ENCODE measurements at regions not wholly inside any gene's neighbourhood (a gene's known extent, or its start where the extent isn't known, plus 50 kb on each side); places are given as distances from the start of the nearest gene placed in this dataset.

DNA sequence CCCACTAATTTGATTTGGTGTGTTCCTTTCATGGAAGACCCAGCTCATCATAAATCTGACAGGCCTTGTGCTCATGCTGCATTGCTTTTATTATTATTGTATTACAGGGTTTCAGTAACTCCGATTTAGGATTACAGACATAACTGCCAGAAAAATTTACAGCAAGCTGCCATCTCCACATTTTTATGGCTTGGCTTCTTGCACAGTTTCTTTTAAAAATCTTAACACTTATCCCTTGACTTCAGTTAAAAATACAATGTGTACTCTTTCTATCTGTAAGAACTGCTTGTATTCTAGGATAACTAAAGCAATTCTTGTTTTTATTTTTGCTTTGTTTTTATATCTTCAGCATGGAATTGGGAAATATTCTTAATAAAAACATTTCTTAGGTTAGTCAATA, 612.2 kb downstream of the DIPK2A start:
- Histone ChIP-seq H3K4me2 (replicated peaks; ENCODE audit: extremely low read depth, low read length, poor library complexity, severe bottlenecking) (no peak overlapping the region), H3K36me3 (replicated peaks in 1 of 2; ENCODE audit: control insufficient read depth in 1 of 2, insufficient read depth in 2 of 2, low read length in 2 of 2) (no peaks in the 10 kb centered on the region), H3K27ac (ENCODE audit: low read depth in 1 of 2, low read length in 2 of 2) (no peak overlapping the region), H3K79me2 (ENCODE audit: insufficient read depth, low read length) (no peaks in the 10 kb centered on the region), H3K27me3 (ENCODE audit: control insufficient read depth in 2 of 2, insufficient read depth in 2 of 2, low read length in 2 of 2) (no peaks in the 10 kb centered on the region), H3K4me3 (replicated peaks in 1 of 3; ENCODE audit: low read depth in 2 of 3, low read length in 3 of 3) (no peak overlapping the region), H3K4me1 (ENCODE audit: control insufficient read depth in 1 of 2, insufficient read depth in 2 of 2, low read length in 2 of 2) (peaks cover 0 to 6% of the 10 kb centered on the region in 2 donors), H2AFZ (ENCODE audit: insufficient read depth, low read depth, low read length, poor library complexity, severe bottlenecking) (no peak overlapping the region), H4K20me1 (ENCODE audit: insufficient read depth, low read length) (no peaks in the 10 kb centered on the region), H3K9ac (ENCODE audit: insufficient read depth, low read length, poor library complexity, severe bottlenecking) (no peak overlapping the region), H3K9me3 (replicated peaks in 1 of 2; ENCODE audit: control insufficient read depth in 1 of 2, insufficient read depth in 1 of 2, low read length in 2 of 2) (peaks cover 8 to 9% of the 10 kb centered on the region in 2 donors)
- Mint-ChIP-seq H3K27me3 (ENCODE audit: low read depth in 3 of 3) (no peaks in the 10 kb centered on the region), H3K36me3 (no peaks in the 10 kb centered on the region), H3K27ac (no peak overlapping the region), H3K9me3 (peaks cover 6 to 17% (median 14%) of the 10 kb centered on the region in 7 donors), H3K4me3 (no peak overlapping the region), H3K4me1 (peaks cover 8% of the 10 kb centered on the region)
- TF ChIP-seq, protein P1, sequence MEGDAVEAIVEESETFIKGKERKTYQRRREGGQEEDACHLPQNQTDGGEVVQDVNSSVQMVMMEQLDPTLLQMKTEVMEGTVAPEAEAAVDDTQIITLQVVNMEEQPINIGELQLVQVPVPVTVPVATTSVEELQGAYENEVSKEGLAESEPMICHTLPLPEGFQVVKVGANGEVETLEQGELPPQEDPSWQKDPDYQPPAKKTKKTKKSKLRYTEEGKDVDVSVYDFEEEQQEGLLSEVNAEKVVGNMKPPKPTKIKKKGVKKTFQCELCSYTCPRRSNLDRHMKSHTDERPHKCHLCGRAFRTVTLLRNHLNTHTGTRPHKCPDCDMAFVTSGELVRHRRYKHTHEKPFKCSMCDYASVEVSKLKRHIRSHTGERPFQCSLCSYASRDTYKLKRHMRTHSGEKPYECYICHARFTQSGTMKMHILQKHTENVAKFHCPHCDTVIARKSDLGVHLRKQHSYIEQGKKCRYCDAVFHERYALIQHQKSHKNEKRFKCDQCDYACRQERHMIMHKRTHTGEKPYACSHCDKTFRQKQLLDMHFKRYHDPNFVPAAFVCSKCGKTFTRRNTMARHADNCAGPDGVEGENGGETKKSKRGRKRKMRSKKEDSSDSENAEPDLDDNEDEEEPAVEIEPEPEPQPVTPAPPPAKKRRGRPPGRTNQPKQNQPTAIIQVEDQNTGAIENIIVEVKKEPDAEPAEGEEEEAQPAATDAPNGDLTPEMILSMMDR (IDR thresholded peaks at IDR 0.05) = no peak
- no CpG with 5 or more reads among the region's 1 CpG for WGBS (ENCODE audit: insufficient coverage)
- no peak for DNase-seq
- intact Hi-C loops (cut with micrococcal nuclease) = no loop called here

DNA sequence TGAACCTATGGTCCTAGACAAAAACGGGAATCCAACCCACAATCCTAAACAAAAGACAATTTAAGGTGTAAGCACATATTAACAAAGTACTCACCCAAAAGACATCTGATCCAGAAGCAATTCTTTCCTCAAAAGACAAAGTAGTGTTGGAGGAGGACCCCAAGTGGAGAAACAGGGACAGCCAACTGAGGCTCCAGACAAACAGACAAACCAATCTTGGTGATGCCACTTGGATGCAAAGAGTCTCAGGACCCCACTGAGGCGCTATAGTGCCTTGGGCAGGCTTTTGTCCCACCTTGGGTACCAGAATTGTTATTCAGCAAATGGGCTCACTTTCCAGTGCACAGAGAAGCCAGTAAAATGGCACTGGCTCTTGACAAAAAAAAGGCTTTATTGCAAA, 613.8 kb downstream of the DIPK2A start:
- no peak overlapping the region for H3K4me3 ChIP-seq (replicated peaks in 1 of 3; ENCODE audit: low read depth in 2 of 3, low read length in 3 of 3)
- no peak overlapping the region for H3K4me2 ChIP-seq (replicated peaks; ENCODE audit: extremely low read depth, low read length, poor library complexity, severe bottlenecking)
- peaks cover 0 to 6% of the 10 kb centered on the region in 2 donors for H3K4me1 ChIP-seq (ENCODE audit: control insufficient read depth in 1 of 2, insufficient read depth in 2 of 2, low read length in 2 of 2)
- TF ChIP-seq, protein P1 (IDR thresholded peaks at IDR 0.05) = no peak
- Mint-ChIP-seq H3K36me3 (no peaks in the 10 kb centered on the region), H3K4me1 (peaks cover 8% of the 10 kb centered on the region), H3K27me3 (ENCODE audit: low read depth in 3 of 3) (no peaks in the 10 kb centered on the region), H3K9me3 (peaks cover 6 to 17% (median 14%) of the 10 kb centered on the region in 7 donors), H3K4me3 (no peak overlapping the region), H3K27ac (no peak overlapping the region)
- no peaks in the 10 kb centered on the region for H3K36me3 ChIP-seq (replicated peaks in 1 of 2; ENCODE audit: control insufficient read depth in 1 of 2, insufficient read depth in 2 of 2, low read length in 2 of 2)
- H3K27me3 ChIP-seq (ENCODE audit: control insufficient read depth in 2 of 2, insufficient read depth in 2 of 2, low read length in 2 of 2) = no peaks in the 10 kb centered on the region
- no peak for DNase-seq
- H3K27ac ChIP-seq (ENCODE audit: low read depth in 1 of 2, low read length in 2 of 2) = no peak overlapping the region
- intact Hi-C loops (cut with micrococcal nuclease) = no loop called here
- H3K79me2 ChIP-seq (ENCODE audit: insufficient read depth, low read length) = no peaks in the 10 kb centered on the region
- WGBS (ENCODE audit: insufficient coverage) = 100% methylated on average over 1 of the region's 2 CpGs
- H4K20me1 ChIP-seq (ENCODE audit: insufficient read depth, low read length) = no peaks in the 10 kb centered on the region
- H3K9me3 ChIP-seq (replicated peaks in 1 of 2; ENCODE audit: control insufficient read depth in 1 of 2, insufficient read depth in 1 of 2, low read length in 2 of 2) = peaks cover 8 to 9% of the 10 kb centered on the region in 2 donors
- no peak overlapping the region for H3K9ac ChIP-seq (ENCODE audit: insufficient read depth, low read length, poor library complexity, severe bottlenecking)
- no peak overlapping the region for H2AFZ ChIP-seq (ENCODE audit: insufficient read depth, low read depth, low read length, poor library complexity, severe bottlenecking)

All from CD14-positive monocyte (primary cell).